Calu3 (cell line): ENCODE measurements at regions not wholly inside any gene's neighbourhood (a gene's known extent, or its start where the extent isn't known, plus 50 kb on each side); places are given as distances from the start of the nearest gene placed in this dataset.

Source experiments
- BruUV-seq: library from RNA; stranded (reverse); fragments of 400-500 nt; replicated peaks from 2 replicates; lab custom pipeline; 2021; lab: Mats Ljungman, UMichigan
- CTCF ChIA-PET: fragments of 300-600 bp; sonication (Branson Sonifier 250); formaldehyde crosslinking; loops from one replicate; lab custom pipeline; 2022; ENCODE audit warnings: antibody characterized with exemption; lab: Charles Lee
- DNase-seq: peaks from one replicate; pipeline ENCODE4 v3.0.0; 2022
- H3K27ac Mint-ChIP-seq: one replicate; pipeline ENCODE4 v1.8.0; 2022; ENCODE audit warnings: mixed read lengths; ENCODE audit not compliant: unreplicated experiment
- H3K27me3 Mint-ChIP-seq: one replicate; pipeline ENCODE4 v1.8.0; 2022; ENCODE audit warnings: mixed read lengths; ENCODE audit not compliant: unreplicated experiment
- H3K36me3 Mint-ChIP-seq: one replicate; pipeline ENCODE4 v1.8.0; 2022; ENCODE audit warnings: mild to moderate bottlenecking, moderate library complexity, mixed read lengths; ENCODE audit not compliant: insufficient read depth, unreplicated experiment
- H3K4me1 Mint-ChIP-seq: one replicate; pipeline ENCODE4 v1.8.0; 2022; ENCODE audit warnings: mild to moderate bottlenecking, low read depth, mixed read lengths; ENCODE audit not compliant: unreplicated experiment
- H3K4me3 Mint-ChIP-seq: one replicate; pipeline ENCODE4 v1.8.0; 2022; ENCODE audit warnings: mild to moderate bottlenecking, low read depth, moderate library complexity, mixed read lengths; ENCODE audit not compliant: unreplicated experiment
- H3K9me3 Mint-ChIP-seq: one replicate; pipeline ENCODE4 v1.8.0; 2022; ENCODE audit warnings: low read depth, mixed read lengths; ENCODE audit not compliant: unreplicated experiment
- CTCF ChIP-seq: fragments of 200-600 bp; IDR thresholded peaks from one replicate; pipeline ENCODE4 v1.8.0; 2022; ENCODE audit warnings: antibody characterized with exemption; ENCODE audit not compliant: unreplicated experiment
- intact Hi-C: fragments of 100-400 bp; cut with micrococcal nuclease; formaldehyde crosslinking; loops from one replicate; pipeline ENCODE4 v1.10.0; 2022; ENCODE audit not compliant: unreplicated experiment

DNA sequence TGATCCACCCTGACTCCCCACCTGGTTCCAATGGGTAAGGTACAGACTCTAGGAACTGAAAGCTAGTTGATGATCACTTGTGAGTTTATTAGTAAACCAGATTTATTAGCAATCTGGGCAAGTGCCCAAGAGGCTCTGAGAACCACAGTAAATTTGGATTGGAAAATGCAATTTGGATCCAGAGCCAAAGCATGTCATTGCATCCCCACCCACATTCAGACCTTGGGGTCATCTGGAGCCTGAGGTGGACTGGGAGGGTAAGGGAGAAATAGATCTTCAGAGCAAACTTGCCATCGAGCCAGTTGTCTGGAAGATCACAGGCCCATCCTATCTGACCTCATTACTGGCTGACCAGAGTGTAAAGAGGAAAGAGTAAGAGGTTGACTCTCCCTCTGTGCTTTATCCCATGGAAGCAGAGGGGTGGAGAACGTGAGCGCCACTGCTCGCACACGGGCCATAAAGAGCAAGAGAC lies 78.7 kb upstream of the RASGEF1B start:
- H3K9me3 Mint-ChIP-seq = no peaks in the 10 kb centered on the region
- no peak overlapping the region for H3K4me3 Mint-ChIP-seq
- no peaks in the 10 kb centered on the region for H3K36me3 Mint-ChIP-seq
- DNase-seq = no peak
- CTCF ChIA-PET = no interaction called here
- peaks cover 10% of the 10 kb centered on the region for H3K4me1 Mint-ChIP-seq
- no peak overlapping the region for H3K27ac Mint-ChIP-seq
- no peak for TF ChIP-seq CTCF
- no TSS peak for BruUV-seq
- intact Hi-C loops = no loop called here
- H3K27me3 Mint-ChIP-seq = no peaks in the 10 kb centered on the region

DNA sequence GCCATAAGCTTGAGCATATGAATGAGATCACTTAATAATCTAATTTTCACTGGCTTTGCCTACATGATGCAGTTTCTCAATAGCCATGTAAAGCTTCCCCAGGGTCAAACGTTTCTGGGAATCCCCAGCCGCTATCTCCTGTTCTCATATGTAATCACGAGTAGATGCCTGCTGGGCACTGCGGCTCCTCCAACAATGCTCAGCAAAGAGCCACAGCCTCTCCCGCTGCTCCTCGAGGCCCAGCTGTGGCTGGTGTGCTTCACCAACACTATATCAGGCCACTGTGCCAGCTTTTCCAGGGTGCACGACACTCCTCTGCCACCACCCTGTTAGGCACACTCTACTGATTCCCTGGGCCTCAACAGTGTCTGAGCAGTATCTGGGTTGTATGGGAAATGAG lies 78.3 kb upstream of the RASGEF1B start:
- no peak overlapping the region for H3K4me3 Mint-ChIP-seq
- DNase-seq = no peak
- no peaks in the 10 kb centered on the region for H3K27me3 Mint-ChIP-seq
- TF ChIP-seq CTCF = no peak
- no peaks in the 10 kb centered on the region for H3K9me3 Mint-ChIP-seq
- peaks cover 10% of the 10 kb centered on the region for H3K4me1 Mint-ChIP-seq
- no peaks in the 10 kb centered on the region for H3K36me3 Mint-ChIP-seq
- CTCF ChIA-PET = no interaction called here
- no TSS peak for BruUV-seq
- intact Hi-C loops = no loop called here
- H3K27ac Mint-ChIP-seq = no peak overlapping the region

- no peaks in the 10 kb centered on the region for H3K36me3 Mint-ChIP-seq
- intact Hi-C loops = no loop called here
Measured at GRCh38 chr4:81546777-81547176, 75.1 kb upstream of the RASGEF1B start.

GRCh38 chr4:81541161-81541945 lies 69.6 kb upstream of the RASGEF1B start:
- peaks cover 6% of the 10 kb centered on the region for H3K9me3 Mint-ChIP-seq
- no TSS peak for BruUV-seq
- H3K27me3 Mint-ChIP-seq = no peaks in the 10 kb centered on the region
- intact Hi-C loops = no loop called here
- CTCF ChIA-PET = no interaction called here
- no peak overlapping the region for H3K4me3 Mint-ChIP-seq
- no peak for TF ChIP-seq CTCF
- peak overlapping the region; percentile 77 for H3K27ac Mint-ChIP-seq
- no peaks in the 10 kb centered on the region for H3K36me3 Mint-ChIP-seq
- peaks cover 15% of the 10 kb centered on the region for H3K4me1 Mint-ChIP-seq
- DNase-seq = no peak

More at GRCh38 chr4:81546777-81547176, 75.1 kb upstream of the RASGEF1B start:
- CTCF ChIA-PET = no interaction called here
- Mint-ChIP-seq H3K27me3 (no peaks in the 10 kb centered on the region), H3K4me1 (peaks cover 14% of the 10 kb centered on the region), H3K27ac (no peak overlapping the region), H3K9me3 (peaks cover 6% of the 10 kb centered on the region), H3K4me3 (no peak overlapping the region)
- no peak for TF ChIP-seq CTCF
- no TSS peak for BruUV-seq
- no peak for DNase-seq
